ENCODE measurements at regions not wholly inside any gene's neighbourhood (a gene's known extent, or its start where the extent isn't known, plus 50 kb on each side); places are given as distances from the start of the nearest gene placed in this dataset.

- Histone ChIP-seq H3K36me3 (ENCODE audit: control insufficient read depth in 2 of 2, insufficient read depth in 1 of 2, low read length in 2 of 2) (no peaks in the 10 kb centered on the region), H3K4me1 (ENCODE audit: control insufficient read depth, insufficient read depth, low read length) (no peaks in the 10 kb centered on the region), H3K9me3 (ENCODE audit: control insufficient read depth, insufficient read depth, low read depth, low read length) (no peaks in the 10 kb centered on the region), H3K27ac (ENCODE audit: extremely low read depth, low read depth, low read length) (no peak overlapping the region), H3K4me3 (ENCODE audit: low read depth, low read length) (no peak overlapping the region)
- ChIA-PET CTCF (interaction anchor here (0.6 kb wide), 1 partner anchor 67 kb away, joined by 3 read pairs; no protein-coding TSS in a partner anchor), POLR2A (interaction anchor here (1.4 kb wide), 1 partner anchor 17 kb away, joined by 3 read pairs; no protein-coding TSS in a partner anchor)
- TF ChIP-seq ZNF48 (tag by site-specific recombination; IDR thresholded peaks at IDR 0.05) (no peak), SALL2 (tag by site-specific recombination; IDR thresholded peaks at IDR 0.05; ENCODE audit: borderline replicate concordance) (no peak), ZNF501 (tag by site-specific recombination; IDR thresholded peaks at IDR 0.05) (no peak), ZNF146 (tag by site-specific recombination; IDR thresholded peaks at IDR 0.05) (no peak), OVOL3 (tag by site-specific recombination; IDR thresholded peaks at IDR 0.05) (no peak), ZNF311 (tag by site-specific recombination; IDR thresholded peaks at IDR 0.05; ENCODE audit: borderline replicate concordance) (no peak), TCF7L2 (IDR thresholded peaks at IDR 0.05; ENCODE audit: borderline replicate concordance, low read depth, low read length) (no peak), ZNF157 (tag by site-specific recombination; IDR thresholded peaks at IDR 0.05) (no peak), ZNF792 (tag by site-specific recombination; IDR thresholded peaks at IDR 0.05) (no peak), ZNF791 (tag by site-specific recombination; IDR thresholded peaks at IDR 0.05) (no peak), ZNF513 (tag by site-specific recombination; IDR thresholded peaks at IDR 0.05) (no peak), ZNF37A (tag by site-specific recombination; IDR thresholded peaks at IDR 0.05) (no peak), ZNF843 (tag by site-specific recombination; IDR thresholded peaks at IDR 0.05) (no peak), ZNF350 (tag by site-specific recombination; IDR thresholded peaks at IDR 0.05) (no peak), RBAK (tag by site-specific recombination; IDR thresholded peaks at IDR 0.05) (no peak), ZNF391 (tag by site-specific recombination; IDR thresholded peaks at IDR 0.05; ENCODE audit: borderline replicate concordance, low read depth) (no peak), ZNF473 (tag by site-specific recombination; IDR thresholded peaks at IDR 0.05) (no peak)
- TF ChIP-seq, protein P1, sequence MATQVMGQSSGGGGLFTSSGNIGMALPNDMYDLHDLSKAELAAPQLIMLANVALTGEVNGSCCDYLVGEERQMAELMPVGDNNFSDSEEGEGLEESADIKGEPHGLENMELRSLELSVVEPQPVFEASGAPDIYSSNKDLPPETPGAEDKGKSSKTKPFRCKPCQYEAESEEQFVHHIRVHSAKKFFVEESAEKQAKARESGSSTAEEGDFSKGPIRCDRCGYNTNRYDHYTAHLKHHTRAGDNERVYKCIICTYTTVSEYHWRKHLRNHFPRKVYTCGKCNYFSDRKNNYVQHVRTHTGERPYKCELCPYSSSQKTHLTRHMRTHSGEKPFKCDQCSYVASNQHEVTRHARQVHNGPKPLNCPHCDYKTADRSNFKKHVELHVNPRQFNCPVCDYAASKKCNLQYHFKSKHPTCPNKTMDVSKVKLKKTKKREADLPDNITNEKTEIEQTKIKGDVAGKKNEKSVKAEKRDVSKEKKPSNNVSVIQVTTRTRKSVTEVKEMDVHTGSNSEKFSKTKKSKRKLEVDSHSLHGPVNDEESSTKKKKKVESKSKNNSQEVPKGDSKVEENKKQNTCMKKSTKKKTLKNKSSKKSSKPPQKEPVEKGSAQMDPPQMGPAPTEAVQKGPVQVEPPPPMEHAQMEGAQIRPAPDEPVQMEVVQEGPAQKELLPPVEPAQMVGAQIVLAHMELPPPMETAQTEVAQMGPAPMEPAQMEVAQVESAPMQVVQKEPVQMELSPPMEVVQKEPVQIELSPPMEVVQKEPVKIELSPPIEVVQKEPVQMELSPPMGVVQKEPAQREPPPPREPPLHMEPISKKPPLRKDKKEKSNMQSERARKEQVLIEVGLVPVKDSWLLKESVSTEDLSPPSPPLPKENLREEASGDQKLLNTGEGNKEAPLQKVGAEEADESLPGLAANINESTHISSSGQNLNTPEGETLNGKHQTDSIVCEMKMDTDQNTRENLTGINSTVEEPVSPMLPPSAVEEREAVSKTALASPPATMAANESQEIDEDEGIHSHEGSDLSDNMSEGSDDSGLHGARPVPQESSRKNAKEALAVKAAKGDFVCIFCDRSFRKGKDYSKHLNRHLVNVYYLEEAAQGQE (tag by site-specific recombination; IDR thresholded peaks at IDR 0.05): no peak
- TF ChIP-seq, protein P2, sequence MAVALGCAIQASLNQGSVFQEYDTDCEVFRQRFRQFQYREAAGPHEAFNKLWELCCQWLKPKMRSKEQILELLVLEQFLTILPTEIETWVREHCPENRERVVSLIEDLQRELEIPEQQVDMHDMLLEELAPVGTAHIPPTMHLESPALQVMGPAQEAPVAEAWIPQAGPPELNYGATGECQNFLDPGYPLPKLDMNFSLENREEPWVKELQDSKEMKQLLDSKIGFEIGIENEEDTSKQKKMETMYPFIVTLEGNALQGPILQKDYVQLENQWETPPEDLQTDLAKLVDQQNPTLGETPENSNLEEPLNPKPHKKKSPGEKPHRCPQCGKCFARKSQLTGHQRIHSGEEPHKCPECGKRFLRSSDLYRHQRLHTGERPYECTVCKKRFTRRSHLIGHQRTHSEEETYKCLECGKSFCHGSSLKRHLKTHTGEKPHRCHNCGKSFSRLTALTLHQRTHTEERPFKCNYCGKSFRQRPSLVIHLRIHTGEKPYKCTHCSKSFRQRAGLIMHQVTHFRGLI (tag by site-specific recombination; IDR thresholded peaks at IDR 0.05): no peak
These were observed 79.7 kb downstream of the FGD2 start for GRCh38 chr6:37085198-37085597.

- no peak overlapping the region for H3K27ac ChIP-seq (ENCODE audit: extremely low read depth, low read depth, low read length)
- no peaks in the 10 kb centered on the region for H3K9me3 ChIP-seq (ENCODE audit: control insufficient read depth, insufficient read depth, low read depth, low read length)
- ChIA-PET CTCF (no interaction called here), POLR2A (no interaction called here)
- H3K4me3 ChIP-seq (ENCODE audit: low read depth, low read length): no peak overlapping the region
- H3K36me3 ChIP-seq (ENCODE audit: control insufficient read depth in 2 of 2, insufficient read depth in 1 of 2, low read length in 2 of 2): no peaks in the 10 kb centered on the region
- H3K4me1 ChIP-seq (ENCODE audit: control insufficient read depth, insufficient read depth, low read length): no peaks in the 10 kb centered on the region
- TF ChIP-seq ZNF837 (tag by site-specific recombination; IDR thresholded peaks at IDR 0.05) (no peak), ZNF140 (tag by site-specific recombination; IDR thresholded peaks at IDR 0.05) (no peak), FEZF1 (tag by site-specific recombination; IDR thresholded peaks at IDR 0.05) (no peak), ATF2 (tag by site-specific recombination; IDR thresholded peaks at IDR 0.05; ENCODE audit: low read depth) (no peak), ZNF654 (tag by site-specific recombination; IDR thresholded peaks at IDR 0.05; ENCODE audit: low read depth) (no peak)
- TF ChIP-seq, protein P3, sequence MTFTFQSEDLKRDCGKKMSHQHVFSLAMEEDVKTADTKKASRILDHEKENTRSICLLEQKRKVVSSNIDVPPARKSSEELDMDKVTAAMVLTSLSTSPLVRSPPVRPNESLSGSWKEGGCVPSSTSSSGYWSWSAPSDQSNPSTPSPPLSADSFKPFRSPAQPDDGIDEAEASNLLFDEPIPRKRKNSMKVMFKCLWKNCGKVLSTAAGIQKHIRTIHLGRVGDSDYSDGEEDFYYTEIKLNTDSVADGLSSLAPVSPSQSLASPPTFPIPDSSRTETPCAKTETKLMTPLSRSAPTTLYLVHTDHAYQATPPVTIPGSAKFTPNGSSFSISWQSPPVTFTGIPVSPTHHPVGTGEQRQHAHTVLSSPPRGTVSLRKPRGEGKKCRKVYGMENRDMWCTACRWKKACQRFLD (tag by site-specific recombination; IDR thresholded peaks at IDR 0.05): no peak
These were observed 81.1 kb upstream of the PIM1 start for GRCh38 chr6:37088897-37089296.
